ENCODE measurements at regions not wholly inside any gene's neighbourhood (a gene's known extent, or its start where the extent isn't known, plus 50 kb on each side); places are given as distances from the start of the nearest gene placed in this dataset.

GRCh38 chr1:216908126-216908525 is 184.9 kb upstream of the ESRRG start:
- H3K27me3 ChIP-seq = no peaks in the 10 kb centered on the region
- no peaks in the 10 kb centered on the region for H3K4me1 ChIP-seq
- TF ChIP-seq CTCF (IDR thresholded peaks at IDR 0.05) (no peak), POLR2A (IDR thresholded peaks at IDR 0.05) (no peak)
- 68% methylated on average over 3 of the region's 3 CpGs for WGBS (ENCODE audit: insufficient coverage, low coverage, low lambda C conversion rate, missing lambda C conversion rate)
- no peak overlapping the region for H3K4me3 ChIP-seq
- intact Hi-C loops (cut with DNase I) = no loop called here
- no peak for DNase-seq
- H3K9me3 ChIP-seq = no peaks in the 10 kb centered on the region
- no peaks in the 10 kb centered on the region for H3K36me3 ChIP-seq
- no peak overlapping the region for H3K27ac ChIP-seq
- no peak for ATAC-seq

GRCh38 chr1:216907100-216907499 is 183.9 kb upstream of the ESRRG start:
- no peak for TF ChIP-seq CTCF (IDR thresholded peaks at IDR 0.05)
- TF ChIP-seq POLR2A (IDR thresholded peaks at IDR 0.05) = no peak
- DNase-seq (no peak), ATAC-seq (no peak)
- Histone ChIP-seq H3K4me3 (no peak overlapping the region), H3K27me3 (no peaks in the 10 kb centered on the region), H3K27ac (no peak overlapping the region), H3K4me1 (no peaks in the 10 kb centered on the region), H3K36me3 (no peaks in the 10 kb centered on the region), H3K9me3 (no peaks in the 10 kb centered on the region)
- WGBS (ENCODE audit: insufficient coverage, low coverage, low lambda C conversion rate, missing lambda C conversion rate) = 66% methylated on average over 8 of the region's 8 CpGs
- intact Hi-C loops (cut with DNase I) = no loop called here

GRCh38 chr1:216905781-216906180 is 182.6 kb upstream of the ESRRG start:
- no peak overlapping the region for H3K27ac ChIP-seq
- H3K27me3 ChIP-seq = no peaks in the 10 kb centered on the region
- TF ChIP-seq POLR2A (IDR thresholded peaks at IDR 0.05) (no peak), CTCF (IDR thresholded peaks at IDR 0.05) (no peak)
- H3K4me1 ChIP-seq = no peaks in the 10 kb centered on the region
- intact Hi-C loops (cut with DNase I) = no loop called here
- ATAC-seq = no peak
- no peaks in the 10 kb centered on the region for H3K36me3 ChIP-seq
- WGBS (ENCODE audit: insufficient coverage, low coverage, low lambda C conversion rate, missing lambda C conversion rate) = 53% methylated on average over 4 of the region's 4 CpGs
- DNase-seq = no peak
- no peaks in the 10 kb centered on the region for H3K9me3 ChIP-seq
- H3K4me3 ChIP-seq = no peak overlapping the region

- Histone ChIP-seq H3K4me3 (no peak overlapping the region), H3K4me1 (no peaks in the 10 kb centered on the region)
- intact Hi-C loops (cut with DNase I) = no loop called here
These were observed 181.9 kb upstream of the ESRRG start for GRCh38 chr1:216905137-216905536.

More at GRCh38 chr1:216905137-216905536, 181.9 kb upstream of the ESRRG start:
- Histone ChIP-seq H3K27me3 (no peaks in the 10 kb centered on the region), H3K9me3 (no peaks in the 10 kb centered on the region), H3K36me3 (no peaks in the 10 kb centered on the region), H3K27ac (no peak overlapping the region)
- DNase-seq (no peak), ATAC-seq (no peak)
- WGBS (ENCODE audit: insufficient coverage, low coverage, low lambda C conversion rate, missing lambda C conversion rate) = 29% methylated on average over 5 of the region's 5 CpGs
- no peak for TF ChIP-seq CTCF (IDR thresholded peaks at IDR 0.05)
- no peak for TF ChIP-seq POLR2A (IDR thresholded peaks at IDR 0.05)
